Kidney (tissue), 13 donors: ENCODE measurements at regions not wholly inside any gene's neighbourhood (a gene's known extent, or its start where the extent isn't known, plus 50 kb on each side); places are given as distances from the start of the nearest gene placed in this dataset.
"Not testable (repeated sequence)": the region's sequence is repeated elsewhere in the genome, so short reads cannot be mapped to it uniquely, and the experiment has no call there.

ENCODE experiments used
- DNase-seq, 5 donors: peaks; one replicate each; pipeline ENCODE4 v3.0.0-alpha.2; 2013 to 2020
- FAIRE-seq: peaks from 2 replicates; lab custom pipeline; 2012; peaks lifted over from hg19 to GRCh38; lab: Jason Lieb, UNC
- H3K27ac ChIP-seq, 2 donors: one replicate each; pipeline ENCODE4 v1.7.0; 2013; ENCODE audit warnings: low read depth in 2 of 2, low read length in 2 of 2, inconsistent platforms in 1 of 2
- H3K27me3 ChIP-seq: one replicate; pipeline ENCODE4 v1.7.1; 2013; ENCODE audit warnings: low read length, inconsistent platforms; ENCODE audit not compliant: control insufficient read depth, insufficient read depth
- H3K36me3 ChIP-seq, 3 donors: one replicate each; pipeline versions ENCODE4 v1.7.0 to v1.7.1; 2013; ENCODE audit warnings: low read length in 3 of 3, control low read depth in 1 of 3, inconsistent platforms in 1 of 3; ENCODE audit not compliant: insufficient read depth in 3 of 3, control insufficient read depth in 2 of 3
- H3K4me1 ChIP-seq, 3 donors: one replicate each; pipeline versions ENCODE4 v1.7.0 to v1.7.1; 2013; ENCODE audit warnings: low read length in 3 of 3, inconsistent platforms in 1 of 3, low read depth in 1 of 3; ENCODE audit not compliant: control insufficient read depth in 2 of 3, insufficient read depth in 2 of 3
- H3K4me3 ChIP-seq, 3 donors: one replicate each; pipeline versions ENCODE4 v1.7.0 to v1.8.1; 2013; ENCODE audit warnings: low read length in 3 of 3, control low read depth in 1 of 3, inconsistent platforms in 1 of 3
- H3K9ac ChIP-seq, 3 donors: one replicate each; pipeline versions ENCODE4 v1.7.0 to v1.7.1; 2013; ENCODE audit warnings: low read length in 3 of 3, control low read depth in 1 of 3, inconsistent platforms in 1 of 3
- H3K9me3 ChIP-seq, 3 donors: one replicate each; pipeline versions ENCODE4 v1.7.0 to v1.7.1; 2013; ENCODE audit warnings: low read length in 3 of 3, control low read depth in 1 of 3, inconsistent platforms in 1 of 3; ENCODE audit not compliant: control insufficient read depth in 2 of 3, insufficient read depth in 1 of 3
- intact Hi-C: fragments of 100-400 bp; cut with DNase I; formaldehyde crosslinking; loops from one replicate; pipeline ENCODE4 v1.11.1; 2022
- TF ChIP-seq, protein P1 (sequence below): IDR thresholded peaks from 3 replicates; pipeline ENCODE4 v1.5.1; 2012; ENCODE audit warnings: mild to moderate bottlenecking, moderate library complexity, borderline replicate concordance; ENCODE audit not compliant: insufficient read depth; ENCODE audit errors: extremely low read depth
- donor health status: control.
- donor health status: control.
- donor health status: control.
- donor health status: control.
- donor health status: control.
- donor health status: DM: yes; HTN: yes; CAD: no.
- donor health status: Normal renal cell carcinoma (clear cell type).

DNA sequence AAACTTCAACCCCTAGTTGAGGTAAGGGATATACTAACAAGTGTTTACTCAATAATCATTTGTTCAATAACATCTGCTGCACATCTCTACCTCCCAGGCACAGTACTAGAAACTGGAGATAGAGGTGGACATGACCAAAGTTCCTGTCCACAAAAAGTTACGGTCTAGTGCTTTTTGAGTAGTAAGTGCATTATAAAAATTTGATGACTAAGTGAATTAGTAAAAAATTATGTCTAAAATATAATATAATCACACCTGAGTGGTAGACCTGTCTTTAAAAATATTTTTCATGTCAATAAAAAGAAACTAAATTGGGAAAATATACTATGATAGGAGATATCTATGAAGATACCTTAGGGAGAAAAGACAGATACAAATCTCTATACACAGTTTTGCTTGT lies 121.5 kb upstream of the FHIT start:
- TF ChIP-seq, protein P1, sequence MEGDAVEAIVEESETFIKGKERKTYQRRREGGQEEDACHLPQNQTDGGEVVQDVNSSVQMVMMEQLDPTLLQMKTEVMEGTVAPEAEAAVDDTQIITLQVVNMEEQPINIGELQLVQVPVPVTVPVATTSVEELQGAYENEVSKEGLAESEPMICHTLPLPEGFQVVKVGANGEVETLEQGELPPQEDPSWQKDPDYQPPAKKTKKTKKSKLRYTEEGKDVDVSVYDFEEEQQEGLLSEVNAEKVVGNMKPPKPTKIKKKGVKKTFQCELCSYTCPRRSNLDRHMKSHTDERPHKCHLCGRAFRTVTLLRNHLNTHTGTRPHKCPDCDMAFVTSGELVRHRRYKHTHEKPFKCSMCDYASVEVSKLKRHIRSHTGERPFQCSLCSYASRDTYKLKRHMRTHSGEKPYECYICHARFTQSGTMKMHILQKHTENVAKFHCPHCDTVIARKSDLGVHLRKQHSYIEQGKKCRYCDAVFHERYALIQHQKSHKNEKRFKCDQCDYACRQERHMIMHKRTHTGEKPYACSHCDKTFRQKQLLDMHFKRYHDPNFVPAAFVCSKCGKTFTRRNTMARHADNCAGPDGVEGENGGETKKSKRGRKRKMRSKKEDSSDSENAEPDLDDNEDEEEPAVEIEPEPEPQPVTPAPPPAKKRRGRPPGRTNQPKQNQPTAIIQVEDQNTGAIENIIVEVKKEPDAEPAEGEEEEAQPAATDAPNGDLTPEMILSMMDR = no peak
- FAIRE-seq (no peak), DNase-seq (no peak)
- Histone ChIP-seq H3K9me3 (no peaks in the 10 kb centered on the region), H3K27ac (no peak overlapping the region), H3K27me3 (no peaks in the 10 kb centered on the region), H3K4me1 (peaks cover 0 to 4% (median 0%) of the 10 kb centered on the region in 3 donors), H3K4me3 (no peak overlapping the region), H3K9ac (no peak overlapping the region), H3K36me3 (no peaks in the 10 kb centered on the region)
- intact Hi-C loops = no loop called here

DNA sequence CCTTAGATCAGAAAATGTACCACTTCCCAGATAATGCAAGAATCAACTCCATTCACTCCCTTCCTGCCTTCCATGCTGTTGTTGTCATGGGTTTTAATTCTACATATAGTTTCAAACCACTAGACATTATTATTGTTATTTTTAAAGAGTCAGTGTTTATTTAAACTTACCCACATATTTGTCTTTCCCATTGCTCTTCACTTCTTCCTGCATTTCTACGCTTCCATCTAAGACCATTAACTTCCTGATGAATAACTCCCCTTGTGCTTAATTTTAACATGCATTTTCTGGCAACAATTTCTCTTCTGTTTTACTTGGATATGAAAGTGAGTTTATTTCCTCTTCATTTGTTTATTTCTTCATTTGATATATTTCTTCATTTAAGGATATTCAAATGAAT lies 127.1 kb upstream of the FHIT start:
- H3K9me3 ChIP-seq = no peaks in the 10 kb centered on the region
- H3K9ac ChIP-seq = no peak overlapping the region
- no peaks in the 10 kb centered on the region for H3K4me1 ChIP-seq
- no peaks in the 10 kb centered on the region for H3K27me3 ChIP-seq
- no peaks in the 10 kb centered on the region for H3K36me3 ChIP-seq
- TF ChIP-seq, protein P1 = no peak
- FAIRE-seq = no peak
- no peak overlapping the region for H3K27ac ChIP-seq
- DNase-seq = no peak
- intact Hi-C loops = no loop called here
- H3K4me3 ChIP-seq = no peak overlapping the region

DNA sequence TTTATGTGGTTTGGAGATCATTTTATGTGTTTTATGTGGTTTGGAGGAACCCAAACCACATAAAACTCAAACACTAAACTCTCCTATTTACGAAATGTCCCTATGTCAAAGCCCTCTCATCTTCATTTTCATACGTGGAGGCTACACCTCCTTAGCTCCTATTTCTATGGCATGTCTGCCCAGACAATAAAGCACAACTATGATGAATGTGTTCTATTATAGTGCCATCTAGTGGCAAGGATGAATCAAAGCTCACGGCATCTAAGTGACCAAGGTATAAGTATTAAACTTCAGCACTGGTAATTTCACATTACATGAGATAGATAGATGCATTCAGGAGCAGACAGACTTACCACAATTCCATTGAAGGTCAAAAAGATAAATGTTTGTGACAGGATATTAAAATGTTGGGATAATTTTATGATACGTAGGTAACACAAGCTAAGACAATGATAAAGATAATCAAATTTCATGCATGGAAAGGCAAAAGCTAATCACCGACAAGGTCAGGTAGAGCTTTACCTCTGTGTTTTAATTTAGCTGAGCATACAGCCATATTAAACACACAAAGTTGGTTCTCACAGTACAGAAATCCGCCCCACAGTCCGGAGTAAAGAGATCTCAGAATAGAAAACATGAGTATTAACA lies 130.6 kb upstream of the FHIT start:
- intact Hi-C loops = no loop called here
- DNase-seq (peak in 2 of 5 donors; percentile 34 to 54), FAIRE-seq (peak; percentile 95)
- no peak overlapping the region for H3K4me3 ChIP-seq
- H3K27ac ChIP-seq = no peak overlapping the region
- TF ChIP-seq, protein P1 = peak; percentile 43
- no peaks in the 10 kb centered on the region for H3K36me3 ChIP-seq
- no peak overlapping the region for H3K9ac ChIP-seq
- H3K27me3 ChIP-seq = no peaks in the 10 kb centered on the region
- no peaks in the 10 kb centered on the region for H3K9me3 ChIP-seq
- H3K4me1 ChIP-seq = no peaks in the 10 kb centered on the region

DNA sequence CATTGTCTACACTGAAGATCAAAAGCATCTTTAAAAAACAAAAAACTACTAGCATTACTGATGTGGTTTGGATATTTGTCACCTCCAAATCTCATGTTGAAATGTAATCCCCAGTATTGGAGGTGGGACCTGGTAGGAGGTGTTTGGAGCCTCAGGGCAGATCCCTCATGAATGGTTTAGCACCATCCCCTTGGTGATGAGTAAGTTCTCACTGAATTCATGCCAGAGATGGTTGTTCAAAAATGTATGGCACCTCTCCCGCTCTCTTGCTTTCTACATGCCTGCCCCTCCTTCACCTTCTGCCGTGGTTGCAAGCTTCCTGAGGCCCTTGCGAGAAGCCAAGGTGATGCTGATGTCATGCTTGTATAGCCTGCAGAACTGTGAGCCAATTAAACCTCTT lies 136.6 kb upstream of the FHIT start:
- no peak overlapping the region for H3K4me3 ChIP-seq
- FAIRE-seq (no peak), DNase-seq (no peak)
- H3K9ac ChIP-seq = no peak overlapping the region
- intact Hi-C loops = no loop called here
- H3K4me1 ChIP-seq = no peaks in the 10 kb centered on the region
- TF ChIP-seq, protein P1 = no peak
- no peaks in the 10 kb centered on the region for H3K9me3 ChIP-seq
- no peaks in the 10 kb centered on the region for H3K36me3 ChIP-seq
- H3K27me3 ChIP-seq = no peaks in the 10 kb centered on the region
- H3K27ac ChIP-seq = no peak overlapping the region

DNA sequence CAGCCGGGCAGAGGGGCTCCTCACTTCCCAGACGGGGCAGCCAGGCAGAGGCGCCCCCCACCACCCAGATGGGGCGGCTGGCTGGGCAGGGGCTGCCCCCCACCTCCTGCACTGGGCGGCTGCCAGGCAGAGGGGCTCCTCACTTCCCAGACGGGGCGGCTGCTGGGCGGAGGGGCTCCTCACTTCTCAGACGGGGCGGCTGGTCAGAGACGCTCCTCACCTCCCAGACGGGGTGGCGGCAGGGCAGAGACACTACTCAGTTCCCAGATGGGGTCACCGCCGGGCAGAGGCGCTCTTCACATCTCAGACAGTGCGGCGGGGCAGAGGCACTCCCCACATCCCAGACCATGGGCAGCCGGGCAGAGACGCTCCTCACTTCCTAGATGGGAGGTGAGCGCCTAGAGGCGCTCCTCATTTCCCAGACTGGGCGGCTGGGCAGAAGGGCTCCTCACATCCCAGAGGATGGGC lies 142.3 kb upstream of the FHIT start:
- H3K9me3 ChIP-seq, DNase-seq, H3K27ac ChIP-seq, intact Hi-C loops, H3K27me3 ChIP-seq, H3K36me3 ChIP-seq, H3K4me1 ChIP-seq, H3K4me3 ChIP-seq, H3K9ac ChIP-seq, FAIRE-seq: not testable (repeated sequence)
